ENCODE measurements at regions not wholly inside any gene's neighbourhood (a gene's known extent, or its start where the extent isn't known, plus 50 kb on each side); places are given as distances from the start of the nearest gene placed in this dataset.

GRCh38 chr10:6649903-6650302 is 69.8 kb upstream of the PRKCQ start:
- Histone ChIP-seq H4K5ac (ENCODE audit: insufficient read length, low read depth, low read length) (no peak overlapping the region), H3T11ph (ENCODE audit: low read length) (no peak overlapping the region), H3K56ac (ENCODE audit: insufficient read length, low read depth, low read length) (no peak overlapping the region), H3K18ac (ENCODE audit: insufficient read length, low read depth, low read length) (no peak overlapping the region), H2BK20ac (ENCODE audit: low read depth, low read length, poor library complexity, severe bottlenecking) (no peak overlapping the region), H3K23ac (ENCODE audit: insufficient read length, low read depth, low read length) (no peak overlapping the region), H3K79me1 (ENCODE audit: insufficient read depth, low read depth, low read length, poor library complexity, severe bottlenecking) (no peaks in the 10 kb centered on the region), H4K20me1 (ENCODE audit: control insufficient read depth, insufficient read depth, insufficient read length) (no peaks in the 10 kb centered on the region), H3K4ac (ENCODE audit: low read depth, low read length) (no peak overlapping the region), H4K8ac (replicated peaks; ENCODE audit: insufficient read length, low read depth, low read length) (no peak overlapping the region), H3K4me2 (ENCODE audit: insufficient read depth, insufficient read length, low read length) (no peak overlapping the region), H3K9ac (ENCODE audit: extremely low read depth, insufficient read length, low read length) (no peak overlapping the region), H3K23me2 (ENCODE audit: insufficient read length, low read depth, low read length, poor library complexity, severe bottlenecking) (no peaks in the 10 kb centered on the region), H3K9me3 (ENCODE audit: control insufficient read depth, low read depth, low read length) (no peaks in the 10 kb centered on the region), H2AFZ (ENCODE audit: low read length) (no peak overlapping the region), H3K27me3 (ENCODE audit: insufficient read depth, low read length) (no peaks in the 10 kb centered on the region), H2BK15ac (ENCODE audit: low read depth, low read length) (no peak overlapping the region), H3K27ac (ENCODE audit: insufficient read length, low read depth, low read length) (no peak overlapping the region), H2BK120ac (ENCODE audit: low read depth, low read length, poor library complexity, severe bottlenecking) (no peak overlapping the region), H2BK5ac (ENCODE audit: insufficient read length, low read length) (no peak overlapping the region), H2BK12ac (ENCODE audit: insufficient read length, low read depth, low read length) (no peak overlapping the region), H2AK5ac (ENCODE audit: insufficient read length, low read length) (no peak overlapping the region), H4K91ac (ENCODE audit: insufficient read length, low read depth, low read length) (no peak overlapping the region), H3K4me1 (ENCODE audit: insufficient read depth, low read length) (peaks cover 5% of the 10 kb centered on the region), H3K79me2 (ENCODE audit: insufficient read depth, low read length) (no peaks in the 10 kb centered on the region), H3K14ac (ENCODE audit: insufficient read depth, low read length) (no peak overlapping the region)
- TF ChIP-seq CTCF (conservative IDR thresholded peaks at IDR 0.05): no peak
- DNase-seq: no peak
- no peaks in the 10 kb centered on the region for H3K36me3 Mint-ChIP-seq (ENCODE audit: insufficient read depth in 1 of 3, low read depth in 3 of 3)
- peak overlapping the region in 1 of 3 experiments; percentile 24; a peak in 1 of 7 replicates for H3K27ac Mint-ChIP-seq
- no peaks in the 10 kb centered on the region for H3K27me3 Mint-ChIP-seq (ENCODE audit: low read depth)
- peaks cover 28 to 31% of the 10 kb centered on the region in 2 experiments for H3K4me1 Mint-ChIP-seq
- no peak overlapping the region for H3K4me3 Mint-ChIP-seq
- WGBS (ENCODE audit: extremely low coverage, insufficient read length, low lambda C conversion rate): no CpG with 5 or more reads among the region's 6 CpGs
- no peaks in the 10 kb centered on the region for H3K9me3 Mint-ChIP-seq

All from H9 (cell line).